Aorta (tissue), 5 donors: ENCODE measurements at regions not wholly inside any gene's neighbourhood (a gene's known extent, or its start where the extent isn't known, plus 50 kb on each side); places are given as distances from the start of the nearest gene placed in this dataset.

Source experiments
- ATAC-seq: fragments of 200-7000 bp; cut with Tn5 transposase; one replicate; pipeline ENCODE4 v1.9.1; 2022; ENCODE audit warnings: moderate library complexity; ENCODE audit not compliant: low FRiP score
- DNase-seq, 2 donors: peaks; one replicate each; pipeline ENCODE4 v3.0.0-alpha.2; 2020
- H3K27ac ChIP-seq, 2 donors: one replicate each; pipeline ENCODE4 v1.5.1; 2013; ENCODE audit warnings: low read length in 2 of 2, mild to moderate bottlenecking in 2 of 2, moderate library complexity in 2 of 2, control low read depth in 1 of 2, inconsistent platforms in 1 of 2, low read depth in 1 of 2
- H3K27me3 ChIP-seq, 2 donors: one replicate each; pipeline ENCODE4 v1.6.1; 2013; ENCODE audit warnings: control low read depth in 1 of 2, low read length in 1 of 2, mild to moderate bottlenecking in 1 of 2, moderate library complexity in 1 of 2; ENCODE audit not compliant: insufficient read depth in 2 of 2, control insufficient read depth in 1 of 2
- H3K36me3 ChIP-seq, 2 donors: one replicate each; pipeline ENCODE4 v1.6.1; 2013; ENCODE audit warnings: control low read depth in 1 of 2, low read length in 1 of 2, mild to moderate bottlenecking in 1 of 2; ENCODE audit not compliant: insufficient read depth in 2 of 2, control insufficient read depth in 1 of 2
- H3K4me1 ChIP-seq, 2 donors: one replicate each; pipeline ENCODE4 v1.6.1; 2013; ENCODE audit warnings: low read length in 2 of 2, control low read depth in 1 of 2, mild to moderate bottlenecking in 1 of 2, moderate library complexity in 1 of 2; ENCODE audit not compliant: insufficient read depth in 2 of 2, control insufficient read depth in 1 of 2
- H3K4me3 ChIP-seq, 2 donors: one replicate each; pipeline ENCODE4 v1.5.1; 2013; ENCODE audit warnings: low read length in 2 of 2, control low read depth in 1 of 2, mild to moderate bottlenecking in 1 of 2
- H3K9me3 ChIP-seq: one replicate; pipeline ENCODE4 v1.6.1; 2013; ENCODE audit warnings: mild to moderate bottlenecking, low read length; ENCODE audit not compliant: control insufficient read depth
- WGBS, 2 donors: extraction: QIAGEN DNeasy Blood & Tissue Kit; methylation state at CpG; one replicate each; pipeline ENCODE4 v1.1.7; 2013; 5-methylcytosine and 5-hydroxymethylcytosine counted together
- intact Hi-C, 2 donors: fragments of 100-400 bp; cut with DNase I; formaldehyde crosslinking; loops; one replicate each; pipeline versions ENCODE4 v1.14.2 to v1.15.0; 2022
- donor health status: healthy with polysubstance abuse.
- donor health status: Bipolar disorder and iron deficiency.
- donor health status: DM: no; HTN: no; CAD: no.
- donor health status: DM: no; HTN: no; CAD: no.
- donor health status: DM: yes; HTN: yes; CAD: no.

GRCh38 chr5:130687085-130687733 is 477.8 kb downstream of the HINT1 start:
- Histone ChIP-seq H3K27me3 (no peaks in the 10 kb centered on the region), H3K4me1 (no peaks in the 10 kb centered on the region), H3K27ac (no peak overlapping the region), H3K4me3 (no peak overlapping the region), H3K36me3 (no peaks in the 10 kb centered on the region), H3K9me3 (no peaks in the 10 kb centered on the region)
- intact Hi-C loops: no loop called here
- DNase-seq: no peak
- 66 to 74% methylated on average over 7 of the region's 7 CpGs for WGBS, 2 donors
- ATAC-seq: no peak

GRCh38 chr5:130678637-130679036 is 486.4 kb downstream of the HINT1 start:
- no peak for ATAC-seq

GRCh38 chr5:130666462-130666861 is 498.6 kb downstream of the HINT1 start:
- no peaks in the 10 kb centered on the region for H3K36me3 ChIP-seq
- no peak for DNase-seq
- no peaks in the 10 kb centered on the region for H3K9me3 ChIP-seq
- WGBS, 2 donors: 95 to 96% methylated on average over 3 of the region's 3 CpGs
- H3K27ac ChIP-seq: no peak overlapping the region
- H3K4me3 ChIP-seq: no peak overlapping the region
- intact Hi-C loops: no loop called here
- ATAC-seq: no peak
- H3K27me3 ChIP-seq: no peaks in the 10 kb centered on the region
- H3K4me1 ChIP-seq: no peaks in the 10 kb centered on the region

More at GRCh38 chr5:130678637-130679036, 486.4 kb downstream of the HINT1 start:
- WGBS, 2 donors: 63 to 69% methylated on average over 1 of the region's 1 CpG
- intact Hi-C loops: no loop called here
- Histone ChIP-seq H3K27me3 (no peaks in the 10 kb centered on the region), H3K36me3 (no peaks in the 10 kb centered on the region), H3K9me3 (no peaks in the 10 kb centered on the region), H3K27ac (no peak overlapping the region), H3K4me3 (no peak overlapping the region), H3K4me1 (no peaks in the 10 kb centered on the region)
- no peak for DNase-seq

GRCh38 chr5:130652176-130652575 is 512.9 kb downstream of the HINT1 start:
- DNase-seq: no peak
- Histone ChIP-seq H3K27ac (no peak overlapping the region), H3K4me3 (no peak overlapping the region), H3K9me3 (no peaks in the 10 kb centered on the region), H3K36me3 (no peaks in the 10 kb centered on the region), H3K4me1 (no peaks in the 10 kb centered on the region), H3K27me3 (no peaks in the 10 kb centered on the region)
- no peak for ATAC-seq
- 53 to 72% methylated on average over 2 of the region's 2 CpGs for WGBS, 2 donors
- intact Hi-C loops: no loop called here

GRCh38 chr5:130651440-130651839 is 513.6 kb downstream of the HINT1 start:
- Histone ChIP-seq H3K27ac (no peak overlapping the region), H3K36me3 (no peaks in the 10 kb centered on the region), H3K9me3 (no peaks in the 10 kb centered on the region), H3K4me1 (no peaks in the 10 kb centered on the region), H3K27me3 (no peaks in the 10 kb centered on the region), H3K4me3 (no peak overlapping the region)
- 39 to 81% methylated on average over 1 of the region's 1 CpG for WGBS, 2 donors
- DNase-seq: no peak
- no peak for ATAC-seq
- intact Hi-C loops: no loop called here

GRCh38 chr5:130643321-130643720 is 521.7 kb downstream of the HINT1 start:
- peaks cover 1% of the 10 kb centered on the region for H3K9me3 ChIP-seq
- H3K4me1 ChIP-seq: no peaks in the 10 kb centered on the region
- 88 to 93% methylated on average over 5 of the region's 5 CpGs for WGBS, 2 donors
- H3K27ac ChIP-seq: no peak overlapping the region
- intact Hi-C loops: no loop called here
- H3K4me3 ChIP-seq: no peak overlapping the region
- DNase-seq (no peak), ATAC-seq (no peak)
- H3K36me3 ChIP-seq: no peaks in the 10 kb centered on the region
- no peaks in the 10 kb centered on the region for H3K27me3 ChIP-seq

GRCh38 chr5:130642461-130642860 is 522.6 kb downstream of the HINT1 start:
- Histone ChIP-seq H3K27ac (no peak overlapping the region), H3K9me3 (peaks cover 1% of the 10 kb centered on the region), H3K4me3 (no peak overlapping the region), H3K27me3 (no peaks in the 10 kb centered on the region), H3K4me1 (no peaks in the 10 kb centered on the region), H3K36me3 (no peaks in the 10 kb centered on the region)
- ATAC-seq: no peak
- intact Hi-C loops: no loop called here
- WGBS, 2 donors: 82 to 85% methylated on average over 2 of the region's 2 CpGs
- DNase-seq: no peak

- no peaks in the 10 kb centered on the region for H3K27me3 ChIP-seq
- intact Hi-C loops: no loop called here
- DNase-seq: no peak
- H3K27ac ChIP-seq: no peak overlapping the region
- no peaks in the 10 kb centered on the region for H3K36me3 ChIP-seq
- no peak for ATAC-seq
- no peak overlapping the region for H3K4me3 ChIP-seq
- H3K9me3 ChIP-seq: no peaks in the 10 kb centered on the region
- no peaks in the 10 kb centered on the region for H3K4me1 ChIP-seq
Measured at GRCh38 chr5:130627145-130627544, 537.9 kb downstream of the HINT1 start.

- H3K27ac ChIP-seq: no peak overlapping the region
- H3K9me3 ChIP-seq: no peaks in the 10 kb centered on the region
- ATAC-seq (no peak), DNase-seq (no peak)
- H3K4me3 ChIP-seq: no peak overlapping the region
- no peaks in the 10 kb centered on the region for H3K4me1 ChIP-seq
- H3K27me3 ChIP-seq: no peaks in the 10 kb centered on the region
- no peaks in the 10 kb centered on the region for H3K36me3 ChIP-seq
- intact Hi-C loops: no loop called here
Measured at GRCh38 chr5:130624805-130625204, 540.3 kb downstream of the HINT1 start.
